Liver (tissue), 8 donors: ENCODE measurements at regions not wholly inside any gene's neighbourhood (a gene's known extent, or its start where the extent isn't known, plus 50 kb on each side); places are given as distances from the start of the nearest gene placed in this dataset.
A peak's percentile ranks its signal among the peaks of the same experiment; 100 is the strongest.

Source experiments
- DNase-seq: peaks from one replicate; pipeline ENCODE4 v3.0.0-alpha.2; 2017; ENCODE audit warnings: low spot score
- H3K27ac ChIP-seq, 2 donors: one replicate each; pipeline ENCODE4 v1.7.0; 2013; ENCODE audit warnings: inconsistent platforms in 2 of 2, low read length in 2 of 2, control low read depth in 1 of 2, low read depth in 1 of 2, mild to moderate bottlenecking in 1 of 2
- H3K27me3 ChIP-seq, 4 donors: one replicate each; pipeline versions ENCODE4 v1.6.1 to v1.7.0; 2013; ENCODE audit warnings: low read length in 3 of 4, inconsistent platforms in 1 of 4, mild to moderate bottlenecking in 1 of 4, moderate library complexity in 1 of 4; ENCODE audit not compliant: control insufficient read depth in 4 of 4, insufficient read depth in 4 of 4
- H3K36me3 ChIP-seq, 4 donors: one replicate each; pipeline versions ENCODE4 v1.6.1 to v1.7.0; 2013; ENCODE audit warnings: low read length in 3 of 4, mild to moderate bottlenecking in 3 of 4, low read depth in 1 of 4, moderate library complexity in 1 of 4; ENCODE audit not compliant: control insufficient read depth in 4 of 4, insufficient read depth in 3 of 4
- H3K4me1 ChIP-seq, 4 donors: one replicate each; pipeline versions ENCODE4 v1.6.1 to v1.7.0; 2013; ENCODE audit warnings: low read length in 3 of 4, mild to moderate bottlenecking in 3 of 4, moderate library complexity in 1 of 4; ENCODE audit not compliant: control insufficient read depth in 4 of 4, insufficient read depth in 4 of 4
- H3K4me3 ChIP-seq, 3 donors: one replicate each; pipeline versions ENCODE4 v1.6.1 to v1.7.0; 2013; ENCODE audit warnings: low read length in 3 of 3, control low read depth in 1 of 3, low read depth in 1 of 3, mild to moderate bottlenecking in 1 of 3
- H3K9ac ChIP-seq, 2 donors: one replicate each; pipeline ENCODE4 v1.7.0; 2013; ENCODE audit warnings: low read length in 2 of 2, mild to moderate bottlenecking in 2 of 2, moderate library complexity in 2 of 2, control low read depth in 1 of 2, low read depth in 1 of 2
- H3K9me3 ChIP-seq, 4 donors: one replicate each; pipeline versions ENCODE4 v1.6.1 to v1.7.0; 2013; ENCODE audit warnings: low read length in 3 of 4; ENCODE audit not compliant: control insufficient read depth in 4 of 4
- FOXA1 ChIP-seq: IDR thresholded peaks from 2 replicates; pipeline ENCODE4 v1.6.1; 2016; ENCODE audit warnings: antibody characterized with exemption
- FOXA2 ChIP-seq: IDR thresholded peaks from 2 replicates; pipeline ENCODE4 v1.6.1; 2016; ENCODE audit warnings: antibody characterized with exemption
- GABPA ChIP-seq, 2 donors: IDR thresholded peaks in 1 of 2; conservative IDR thresholded peaks in 1 of 2; 2 replicates each; pipeline ENCODE4 v1.6.1; 2016; ENCODE audit warnings: antibody characterized with exemption in 2 of 2, mild to moderate bottlenecking in 1 of 2, moderate library complexity in 1 of 2
- HNF4G ChIP-seq: IDR thresholded peaks from 2 replicates; pipeline ENCODE4 v1.6.1; 2016; ENCODE audit warnings: antibody characterized with exemption
- JUND ChIP-seq, 2 donors: IDR thresholded peaks; 2 replicates each; pipeline ENCODE4 v1.6.1; 2016; ENCODE audit warnings: antibody characterized with exemption in 2 of 2
- NR2F2 ChIP-seq: IDR thresholded peaks from 2 replicates; pipeline ENCODE4 v1.6.1; 2016; ENCODE audit warnings: antibody characterized with exemption
- RAD21 ChIP-seq, 2 donors: IDR thresholded peaks; 2 replicates each; pipeline ENCODE4 v1.6.1; 2016; ENCODE audit warnings: antibody characterized with exemption in 2 of 2, mild to moderate bottlenecking in 2 of 2
- RXRA ChIP-seq, 2 donors: IDR thresholded peaks; 2 replicates each; pipeline ENCODE4 v1.6.1; 2017 to 2018; ENCODE audit warnings: antibody characterized with exemption in 2 of 2, mild to moderate bottlenecking in 1 of 2
- SP1 ChIP-seq: IDR thresholded peaks from 2 replicates; pipeline ENCODE4 v1.6.1; 2018; ENCODE audit warnings: antibody characterized with exemption, mild to moderate bottlenecking
- TAF1 ChIP-seq: conservative IDR thresholded peaks from 2 replicates; pipeline ENCODE4 v1.6.1; 2016; ENCODE audit warnings: antibody characterized with exemption, mild to moderate bottlenecking
- YY1 ChIP-seq: IDR thresholded peaks from 2 replicates; pipeline ENCODE4 v1.6.1; 2016; ENCODE audit warnings: antibody characterized with exemption, mild to moderate bottlenecking
- WGBS: extraction: QIAGEN DNeasy Blood & Tissue Kit; methylation state at CpG from one replicate; pipeline ENCODE4 v1.1.7; 2013; 5-methylcytosine and 5-hydroxymethylcytosine counted together
- TF ChIP-seq, protein P1 (sequence below): fragments of 150-350 bp; IDR thresholded peaks from 2 replicates; pipeline ENCODE4 v1.5.1; 2017; ENCODE audit warnings: improper control_type of control experiment, low read depth, low read length; ENCODE audit not compliant: missing input control
- TF ChIP-seq, protein P2 (sequence below): IDR thresholded peaks from 2 replicates; pipeline ENCODE4 v1.6.1; 2016; ENCODE audit warnings: antibody characterized with exemption, mild to moderate bottlenecking
- TF ChIP-seq, protein P3 (sequence below): IDR thresholded peaks from 2 replicates; pipeline ENCODE4 v1.6.1; 2016; ENCODE audit warnings: antibody characterized with exemption
- TF ChIP-seq, protein P4 (sequence below): IDR thresholded peaks from 2 replicates; pipeline ENCODE4 v1.6.1; 2016; ENCODE audit warnings: antibody characterized with exemption
- TF ChIP-seq, protein P5 (sequence below): IDR thresholded peaks from 2 replicates; pipeline ENCODE4 v1.6.1; 2016; ENCODE audit warnings: antibody characterized with exemption
- donor health status: healthy.
- donor health status: healthy.
- donor health status: healthy.
- donor health status: healthy.
- donor health status: healthy.

DNA sequence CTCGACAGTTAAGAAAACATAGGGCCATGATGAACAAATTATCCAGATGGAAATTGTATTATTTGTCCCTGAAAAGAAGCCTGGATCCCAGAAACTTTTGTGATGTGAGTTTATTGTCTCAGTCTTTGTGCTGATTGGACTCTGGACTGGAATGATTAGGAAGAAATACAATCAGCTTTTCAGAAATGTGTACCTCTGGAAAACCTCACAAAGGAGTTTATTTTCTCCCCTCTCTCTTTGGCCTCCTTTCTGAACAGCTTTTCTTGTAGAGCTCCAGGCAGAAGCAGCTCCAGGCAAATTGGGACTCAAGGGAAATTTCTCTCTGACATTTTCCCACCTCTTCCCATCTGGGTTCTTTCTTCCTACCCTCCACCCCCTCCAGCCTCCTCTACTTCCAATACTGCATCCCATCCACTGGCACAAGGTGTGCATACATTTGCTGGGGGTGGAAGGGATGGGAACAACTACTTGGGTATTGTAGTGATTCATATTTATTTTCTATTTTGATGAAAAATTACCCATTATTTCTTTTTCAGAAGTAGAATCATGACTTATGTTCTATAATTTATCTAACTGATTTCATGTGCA, 119.7 kb downstream of the CD47 start:
- no peaks in the 10 kb centered on the region for H3K4me1 ChIP-seq
- H3K9me3 ChIP-seq = no peaks in the 10 kb centered on the region
- no peak for DNase-seq
- H3K4me3 ChIP-seq = no peak overlapping the region
- H3K36me3 ChIP-seq = no peaks in the 10 kb centered on the region
- H3K9ac ChIP-seq = no peak overlapping the region
- WGBS = 68% methylated on average over 1 of the region's 1 CpG
- no peaks in the 10 kb centered on the region for H3K27me3 ChIP-seq
- no peak overlapping the region for H3K27ac ChIP-seq
- TF ChIP-seq, protein P1, sequence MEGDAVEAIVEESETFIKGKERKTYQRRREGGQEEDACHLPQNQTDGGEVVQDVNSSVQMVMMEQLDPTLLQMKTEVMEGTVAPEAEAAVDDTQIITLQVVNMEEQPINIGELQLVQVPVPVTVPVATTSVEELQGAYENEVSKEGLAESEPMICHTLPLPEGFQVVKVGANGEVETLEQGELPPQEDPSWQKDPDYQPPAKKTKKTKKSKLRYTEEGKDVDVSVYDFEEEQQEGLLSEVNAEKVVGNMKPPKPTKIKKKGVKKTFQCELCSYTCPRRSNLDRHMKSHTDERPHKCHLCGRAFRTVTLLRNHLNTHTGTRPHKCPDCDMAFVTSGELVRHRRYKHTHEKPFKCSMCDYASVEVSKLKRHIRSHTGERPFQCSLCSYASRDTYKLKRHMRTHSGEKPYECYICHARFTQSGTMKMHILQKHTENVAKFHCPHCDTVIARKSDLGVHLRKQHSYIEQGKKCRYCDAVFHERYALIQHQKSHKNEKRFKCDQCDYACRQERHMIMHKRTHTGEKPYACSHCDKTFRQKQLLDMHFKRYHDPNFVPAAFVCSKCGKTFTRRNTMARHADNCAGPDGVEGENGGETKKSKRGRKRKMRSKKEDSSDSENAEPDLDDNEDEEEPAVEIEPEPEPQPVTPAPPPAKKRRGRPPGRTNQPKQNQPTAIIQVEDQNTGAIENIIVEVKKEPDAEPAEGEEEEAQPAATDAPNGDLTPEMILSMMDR = no peak
- TF ChIP-seq NR2F2 (no peak), GABPA (IDR thresholded peaks at IDR 0.05 in 1 of 2, conservative IDR thresholded peaks at IDR 0.05 in 1 of 2) (no peak), RAD21 (IDR thresholded peaks at IDR 0.05) (no peak)

DNA sequence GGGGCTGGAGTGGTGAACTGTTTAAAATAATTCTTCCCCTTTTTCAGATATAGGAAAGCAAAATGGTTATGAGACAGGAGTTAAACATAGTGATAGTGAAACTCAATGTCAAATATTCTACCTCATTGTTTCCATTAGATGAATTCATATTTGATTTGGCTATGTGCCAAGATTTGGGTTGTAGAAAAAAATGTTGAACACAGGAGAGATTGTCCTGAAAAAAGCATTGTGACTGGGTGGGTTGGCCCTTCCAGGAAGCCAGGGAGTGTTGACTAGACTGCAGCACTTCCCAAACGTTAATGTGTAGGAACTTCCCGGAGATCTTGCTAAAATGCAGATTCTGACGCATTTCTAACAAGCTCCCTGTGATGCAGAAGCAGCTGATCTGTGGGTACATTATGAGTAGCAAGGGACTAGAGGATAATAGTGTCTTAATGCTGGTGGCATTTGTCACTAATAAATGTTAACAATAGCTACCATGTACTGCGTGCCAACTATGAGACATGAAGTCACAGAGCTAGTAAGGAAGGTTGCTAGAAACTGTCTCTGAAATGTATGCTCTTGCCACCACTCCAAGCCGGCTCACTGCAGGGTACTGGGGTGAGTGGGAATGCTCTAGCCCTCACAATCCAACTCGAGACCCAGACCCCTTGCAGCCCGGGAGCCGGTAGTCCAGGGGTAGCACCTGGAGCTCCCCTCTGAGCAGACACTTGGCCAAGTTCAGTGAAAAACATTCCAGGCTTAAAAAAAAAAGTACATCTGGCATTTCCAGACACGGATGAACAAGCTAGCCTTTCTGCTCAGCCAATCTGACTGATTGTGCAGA, 120.6 kb downstream of the CD47 start:
- H3K9ac ChIP-seq = no peak overlapping the region
- no peaks in the 10 kb centered on the region for H3K9me3 ChIP-seq
- H3K27ac ChIP-seq = no peak overlapping the region
- 62% methylated on average over 9 of the region's 9 CpGs for WGBS
- H3K4me3 ChIP-seq = no peak overlapping the region
- TF ChIP-seq FOXA2 = no peak
- TF ChIP-seq SP1 = no peak
- TF ChIP-seq YY1 = no peak
- TF ChIP-seq NR2F2 = peak; percentile 22
- no peak for TF ChIP-seq TAF1
- no peak for TF ChIP-seq FOXA1
- TF ChIP-seq HNF4G = no peak
- TF ChIP-seq, protein P2, sequence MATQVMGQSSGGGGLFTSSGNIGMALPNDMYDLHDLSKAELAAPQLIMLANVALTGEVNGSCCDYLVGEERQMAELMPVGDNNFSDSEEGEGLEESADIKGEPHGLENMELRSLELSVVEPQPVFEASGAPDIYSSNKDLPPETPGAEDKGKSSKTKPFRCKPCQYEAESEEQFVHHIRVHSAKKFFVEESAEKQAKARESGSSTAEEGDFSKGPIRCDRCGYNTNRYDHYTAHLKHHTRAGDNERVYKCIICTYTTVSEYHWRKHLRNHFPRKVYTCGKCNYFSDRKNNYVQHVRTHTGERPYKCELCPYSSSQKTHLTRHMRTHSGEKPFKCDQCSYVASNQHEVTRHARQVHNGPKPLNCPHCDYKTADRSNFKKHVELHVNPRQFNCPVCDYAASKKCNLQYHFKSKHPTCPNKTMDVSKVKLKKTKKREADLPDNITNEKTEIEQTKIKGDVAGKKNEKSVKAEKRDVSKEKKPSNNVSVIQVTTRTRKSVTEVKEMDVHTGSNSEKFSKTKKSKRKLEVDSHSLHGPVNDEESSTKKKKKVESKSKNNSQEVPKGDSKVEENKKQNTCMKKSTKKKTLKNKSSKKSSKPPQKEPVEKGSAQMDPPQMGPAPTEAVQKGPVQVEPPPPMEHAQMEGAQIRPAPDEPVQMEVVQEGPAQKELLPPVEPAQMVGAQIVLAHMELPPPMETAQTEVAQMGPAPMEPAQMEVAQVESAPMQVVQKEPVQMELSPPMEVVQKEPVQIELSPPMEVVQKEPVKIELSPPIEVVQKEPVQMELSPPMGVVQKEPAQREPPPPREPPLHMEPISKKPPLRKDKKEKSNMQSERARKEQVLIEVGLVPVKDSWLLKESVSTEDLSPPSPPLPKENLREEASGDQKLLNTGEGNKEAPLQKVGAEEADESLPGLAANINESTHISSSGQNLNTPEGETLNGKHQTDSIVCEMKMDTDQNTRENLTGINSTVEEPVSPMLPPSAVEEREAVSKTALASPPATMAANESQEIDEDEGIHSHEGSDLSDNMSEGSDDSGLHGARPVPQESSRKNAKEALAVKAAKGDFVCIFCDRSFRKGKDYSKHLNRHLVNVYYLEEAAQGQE = no peak
- TF ChIP-seq, protein P3, sequence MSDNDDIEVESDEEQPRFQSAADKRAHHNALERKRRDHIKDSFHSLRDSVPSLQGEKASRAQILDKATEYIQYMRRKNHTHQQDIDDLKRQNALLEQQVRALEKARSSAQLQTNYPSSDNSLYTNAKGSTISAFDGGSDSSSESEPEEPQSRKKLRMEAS = no peak
- H3K27me3 ChIP-seq = no peaks in the 10 kb centered on the region
- H3K4me1 ChIP-seq = no peaks in the 10 kb centered on the region
- no peaks in the 10 kb centered on the region for H3K36me3 ChIP-seq
- no peak for DNase-seq

DNA sequence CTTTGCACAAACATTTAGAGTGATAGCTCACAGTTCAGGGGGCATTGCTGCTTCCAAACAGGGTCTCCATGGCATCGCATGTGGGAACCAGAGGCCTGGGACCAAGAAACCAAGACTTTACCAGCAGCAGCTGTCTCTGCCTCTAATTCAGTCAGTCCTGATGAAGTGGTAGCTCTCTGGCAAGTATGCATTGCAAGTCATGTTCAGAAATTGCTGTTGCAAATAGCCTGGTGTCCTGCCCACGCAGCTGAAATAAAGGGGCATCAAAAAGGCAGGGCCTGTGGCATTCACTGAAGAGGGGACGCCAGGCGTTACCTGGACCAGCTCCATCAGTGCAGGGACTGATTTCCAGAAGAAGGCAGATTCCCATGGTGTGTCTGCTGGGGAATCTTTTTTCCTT, 121.3 kb downstream of the CD47 start:
- no peaks in the 10 kb centered on the region for H3K36me3 ChIP-seq
- WGBS = 95% methylated on average over 4 of the region's 4 CpGs
- DNase-seq = no peak
- no peaks in the 10 kb centered on the region for H3K4me1 ChIP-seq
- no peaks in the 10 kb centered on the region for H3K9me3 ChIP-seq
- H3K27ac ChIP-seq = no peak overlapping the region
- no peak overlapping the region for H3K4me3 ChIP-seq
- H3K27me3 ChIP-seq = no peaks in the 10 kb centered on the region
- no peak overlapping the region for H3K9ac ChIP-seq
- TF ChIP-seq YY1 = no peak
- no peak for TF ChIP-seq NR2F2
- no peak for TF ChIP-seq RXRA (IDR thresholded peaks at IDR 0.05)
- TF ChIP-seq, protein P4, sequence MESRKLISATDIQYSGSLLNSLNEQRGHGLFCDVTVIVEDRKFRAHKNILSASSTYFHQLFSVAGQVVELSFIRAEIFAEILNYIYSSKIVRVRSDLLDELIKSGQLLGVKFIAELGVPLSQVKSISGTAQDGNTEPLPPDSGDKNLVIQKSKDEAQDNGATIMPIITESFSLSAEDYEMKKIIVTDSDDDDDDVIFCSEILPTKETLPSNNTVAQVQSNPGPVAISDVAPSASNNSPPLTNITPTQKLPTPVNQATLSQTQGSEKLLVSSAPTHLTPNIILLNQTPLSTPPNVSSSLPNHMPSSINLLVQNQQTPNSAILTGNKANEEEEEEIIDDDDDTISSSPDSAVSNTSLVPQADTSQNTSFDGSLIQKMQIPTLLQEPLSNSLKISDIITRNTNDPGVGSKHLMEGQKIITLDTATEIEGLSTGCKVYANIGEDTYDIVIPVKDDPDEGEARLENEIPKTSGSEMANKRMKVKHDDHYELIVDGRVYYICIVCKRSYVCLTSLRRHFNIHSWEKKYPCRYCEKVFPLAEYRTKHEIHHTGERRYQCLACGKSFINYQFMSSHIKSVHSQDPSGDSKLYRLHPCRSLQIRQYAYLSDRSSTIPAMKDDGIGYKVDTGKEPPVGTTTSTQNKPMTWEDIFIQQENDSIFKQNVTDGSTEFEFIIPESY = no peak
- TF ChIP-seq JUND (IDR thresholded peaks at IDR 0.05) = no peak
- no peak for TF ChIP-seq FOXA2
- TF ChIP-seq, protein P3 = no peak
- TF ChIP-seq, protein P1 = no peak
- TF ChIP-seq, protein P5, sequence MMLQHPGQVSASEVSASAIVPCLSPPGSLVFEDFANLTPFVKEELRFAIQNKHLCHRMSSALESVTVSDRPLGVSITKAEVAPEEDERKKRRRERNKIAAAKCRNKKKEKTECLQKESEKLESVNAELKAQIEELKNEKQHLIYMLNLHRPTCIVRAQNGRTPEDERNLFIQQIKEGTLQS = no peak
- TF ChIP-seq HNF4G = no peak
